ENCODE measurements at regions not wholly inside any gene's neighbourhood (a gene's known extent, or its start where the extent isn't known, plus 50 kb on each side); places are given as distances from the start of the nearest gene placed in this dataset.

DNA sequence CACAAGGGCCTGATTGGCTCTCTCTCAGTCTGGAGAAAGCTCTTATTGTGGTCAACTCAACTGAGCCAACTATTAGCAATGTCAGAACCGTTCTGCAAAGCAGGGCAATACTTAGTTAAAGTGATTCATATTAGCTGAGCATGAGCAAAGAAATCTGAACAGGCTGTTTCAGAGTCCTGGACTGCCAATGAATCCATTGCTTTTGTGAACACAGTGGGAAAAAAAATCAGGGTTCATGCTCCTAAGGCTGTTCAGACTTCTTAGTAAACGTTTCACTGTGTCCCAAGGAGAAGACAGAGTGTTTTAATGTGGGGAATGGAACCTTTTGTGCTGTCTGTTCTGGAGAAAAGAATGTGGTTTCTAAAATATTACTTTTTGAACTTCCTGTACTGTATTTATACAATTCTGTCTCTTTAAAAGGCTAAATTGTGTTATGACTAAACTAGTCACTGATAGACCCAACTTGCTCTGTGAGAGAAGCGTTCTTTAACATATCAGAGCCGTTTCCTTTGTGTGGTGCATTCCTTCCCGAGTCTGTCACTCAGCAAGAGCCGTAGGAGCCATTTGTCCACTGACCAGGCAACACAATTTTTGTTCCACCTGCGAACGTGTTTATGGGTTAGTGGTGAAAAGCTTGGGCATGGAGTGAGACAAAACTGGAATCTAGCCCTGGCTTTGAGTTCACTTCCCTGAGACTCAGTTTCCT lies 366.1 kb downstream of the FBXO8 start:
- Histone ChIP-seq H3K4me1 (no peaks in the 10 kb centered on the region), H3K36me3 (ENCODE audit: insufficient read depth in 1 of 2, low read depth in 1 of 2) (no peaks in the 10 kb centered on the region), H3K27ac (no peak overlapping the region), H3K27me3 (ENCODE audit: insufficient read depth in 3 of 3, low read length in 2 of 3) (no peaks in the 10 kb centered on the region), H3K4me3 (no peak overlapping the region), H3K9me3 (no peaks in the 10 kb centered on the region)
- no peak for ATAC-seq
- DNase-seq = no peak
- no peak for TF ChIP-seq CTCF (IDR thresholded peaks at IDR 0.05)
- intact Hi-C loops (cut with DNase I) = no loop called here
- 33 to 46% (median 36%) methylated on average over 8 of the region's 8 CpGs for WGBS, 3 donors

GRCh38 chr4:173913496-173913895 lies 370.0 kb downstream of the FBXO8 start:
- H3K9me3 ChIP-seq = no peaks in the 10 kb centered on the region
- H3K4me3 ChIP-seq = no peak overlapping the region
- H3K4me1 ChIP-seq = no peaks in the 10 kb centered on the region
- intact Hi-C loops (cut with DNase I) = no loop called here
- H3K27ac ChIP-seq = no peak overlapping the region
- TF ChIP-seq CTCF (IDR thresholded peaks at IDR 0.05) = no peak
- DNase-seq (no peak), ATAC-seq (no peak)
- H3K27me3 ChIP-seq (ENCODE audit: insufficient read depth in 3 of 3, low read length in 2 of 3) = no peaks in the 10 kb centered on the region
- WGBS, 3 donors = 86 to 90% (median 90%) methylated on average over 6 of the region's 6 CpGs
- no peaks in the 10 kb centered on the region for H3K36me3 ChIP-seq (ENCODE audit: insufficient read depth in 1 of 2, low read depth in 1 of 2)

GRCh38 chr4:173912384-173912783 lies 371.1 kb downstream of the FBXO8 start:
- 45 to 72% (median 49%) methylated on average over 1 of the region's 1 CpG for WGBS, 3 donors
- no peaks in the 10 kb centered on the region for H3K4me1 ChIP-seq
- ATAC-seq = no peak
- no peaks in the 10 kb centered on the region for H3K27me3 ChIP-seq (ENCODE audit: insufficient read depth in 3 of 3, low read length in 2 of 3)
- DNase-seq = no peak
- H3K27ac ChIP-seq = no peak overlapping the region
- no peak overlapping the region for H3K4me3 ChIP-seq
- H3K36me3 ChIP-seq (ENCODE audit: insufficient read depth in 1 of 2, low read depth in 1 of 2) = no peaks in the 10 kb centered on the region
- TF ChIP-seq CTCF (IDR thresholded peaks at IDR 0.05) = no peak
- no peaks in the 10 kb centered on the region for H3K9me3 ChIP-seq
- intact Hi-C loops (cut with DNase I) = no loop called here

DNA sequence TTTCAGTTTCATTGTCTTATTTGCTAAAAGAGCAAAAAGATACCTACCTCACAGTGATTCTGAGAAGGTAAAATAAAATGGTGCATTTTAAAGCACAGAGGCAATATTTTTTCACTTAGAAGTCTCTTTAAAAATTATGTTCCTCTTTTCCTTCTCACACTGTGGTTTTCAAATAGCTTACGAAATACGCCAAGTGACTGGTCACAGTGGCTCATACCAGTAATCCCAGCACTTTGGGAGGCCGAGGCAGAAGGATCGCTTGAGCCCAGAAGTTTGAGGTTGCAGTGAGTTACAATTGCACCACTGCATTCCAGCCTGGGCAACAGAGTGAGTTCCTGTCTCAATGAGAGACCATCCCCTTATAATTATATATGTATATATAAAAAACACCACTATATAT lies 372.6 kb downstream of the FBXO8 start:
- DNase-seq (no peak), ATAC-seq (no peak)
- no peaks in the 10 kb centered on the region for H3K27me3 ChIP-seq (ENCODE audit: insufficient read depth in 3 of 3, low read length in 2 of 3)
- TF ChIP-seq CTCF (IDR thresholded peaks at IDR 0.05) = no peak
- no peak overlapping the region for H3K27ac ChIP-seq
- no peaks in the 10 kb centered on the region for H3K36me3 ChIP-seq (ENCODE audit: insufficient read depth in 1 of 2, low read depth in 1 of 2)
- no peaks in the 10 kb centered on the region for H3K4me1 ChIP-seq
- no peak overlapping the region for H3K4me3 ChIP-seq
- 83 to 87% (median 85%) methylated on average over 4 of the region's 4 CpGs for WGBS, 3 donors
- H3K9me3 ChIP-seq = no peaks in the 10 kb centered on the region
- intact Hi-C loops (cut with DNase I) = no loop called here

DNA sequence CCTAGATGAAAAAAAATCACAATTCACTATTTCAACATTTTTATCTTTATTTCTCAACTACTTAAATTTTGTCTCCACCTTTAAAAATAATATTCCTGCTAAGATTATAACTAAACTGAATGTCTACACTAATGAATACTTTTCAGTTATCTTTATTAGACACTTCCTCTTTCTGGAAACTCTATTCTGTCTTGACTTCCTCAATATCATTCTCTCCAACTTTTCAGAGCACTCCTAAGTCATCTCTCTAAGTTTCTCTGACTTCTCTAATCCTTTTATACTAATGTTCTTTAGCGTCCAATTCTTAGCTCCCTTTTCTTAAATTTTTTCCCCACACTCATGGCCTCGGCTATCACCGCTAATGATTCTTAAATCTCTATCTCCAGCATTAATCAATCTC lies 374.2 kb downstream of the FBXO8 start:
- intact Hi-C loops (cut with DNase I) = no loop called here
- Histone ChIP-seq H3K4me1 (no peaks in the 10 kb centered on the region), H3K36me3 (ENCODE audit: insufficient read depth in 1 of 2, low read depth in 1 of 2) (no peaks in the 10 kb centered on the region), H3K27ac (no peak overlapping the region), H3K9me3 (no peaks in the 10 kb centered on the region), H3K4me3 (no peak overlapping the region), H3K27me3 (ENCODE audit: insufficient read depth in 3 of 3, low read length in 2 of 3) (peaks cover 0 to 2% (median 0%) of the 10 kb centered on the region in 3 donors)
- no peak for TF ChIP-seq CTCF (IDR thresholded peaks at IDR 0.05)
- ATAC-seq (no peak), DNase-seq (no peak)
- WGBS, 3 donors = 82 to 94% (median 90%) methylated on average over 3 of the region's 3 CpGs

All from psoas muscle (tissue), 7 donors.